ENCODE measurements at regions not wholly inside any gene's neighbourhood (a gene's known extent, or its start where the extent isn't known, plus 50 kb on each side); places are given as distances from the start of the nearest gene placed in this dataset.

- TF ChIP-seq CTCF (conservative IDR thresholded peaks at IDR 0.05; ENCODE audit: low read depth, low read length) (no peak), EZH2phosphoT487 (IDR thresholded peaks at IDR 0.05; ENCODE audit: borderline replicate concordance, low read length) (no peak)
Observed at GRCh38 chr10:60717852-60718251, 60.4 kb upstream of the CDK1 start.

Measured in PC-3 (cell line).